B cell (primary cell): ENCODE measurements at regions not wholly inside any gene's neighbourhood (a gene's known extent, or its start where the extent isn't known, plus 50 kb on each side); places are given as distances from the start of the nearest gene placed in this dataset.

Experiments used
- ATAC-seq: fragments of 200-7000 bp; cut with Tn5 transposase; one replicate; pipeline ENCODE4 v1.10.0; 2021; ENCODE audit warnings: low read depth, mild to moderate bottlenecking, moderate number of reproducible peaks, moderate library complexity
- CTCF ChIA-PET: fragments of 350-600 bp; sonication (Branson Sonifier 250); formaldehyde crosslinking; loops from one replicate; lab custom pipeline; 2021; ENCODE audit warnings: antibody characterized with exemption, inconsistent platforms; lab: Charles Lee
- POLR2A ChIA-PET: fragments of 350-600 bp; sonication (Branson Sonifier 250); formaldehyde crosslinking; loops from one replicate; lab custom pipeline; 2021; ENCODE audit warnings: antibody characterized with exemption; lab: Charles Lee
- DNase-seq: peaks from one replicate; pipeline ENCODE4 v3.0.0; 2013
- H2AFZ ChIP-seq: 2 replicates; pipeline ENCODE4 v1.6.1; 2012; ENCODE audit warnings: mild to moderate bottlenecking, low read depth, low read length; ENCODE audit not compliant: insufficient read depth, poor library complexity, severe bottlenecking
- H3K27ac ChIP-seq, 2 donors: 1 replicate in 1 of 2; 2 replicates in 1 of 2; pipeline ENCODE4 v1.5.1; 2012 to 2013; ENCODE audit warnings: low read length in 2 of 2, mild to moderate bottlenecking in 2 of 2, moderate library complexity in 1 of 2
- H3K27me3 ChIP-seq, 4 experiments: fragments of 200-600 bp in 1 of 4; sonication (generic) in 1 of 4; replicated peaks in 1 of 4; 1 replicate in 2 of 4; 2 replicates in 2 of 4; pipeline versions ENCODE4 v1.6.1 to v1.7.0; 2013 to 2016; ENCODE audit warnings: low read length in 3 of 4, mild to moderate bottlenecking in 2 of 4, mixed read lengths in 1 of 4, moderate library complexity in 1 of 4; ENCODE audit not compliant: insufficient read depth in 4 of 4, control insufficient read depth in 3 of 4; ENCODE audit errors: control extremely low read depth in 1 of 4
- H3K36me3 ChIP-seq, 2 experiments: replicated peaks in 1 of 2; 1 replicate in 1 of 2; 2 replicates in 1 of 2; pipeline versions ENCODE4 v1.6.1 to v1.7.1; 2013; ENCODE audit warnings: low read length in 1 of 2; ENCODE audit not compliant: insufficient read depth in 2 of 2, control insufficient read depth in 1 of 2; ENCODE audit errors: control extremely low read depth in 1 of 2, extremely low read depth in 1 of 2
- H3K4me1 ChIP-seq, 2 donors: fragments of 200-600 bp in 1 of 2; sonication (generic) in 1 of 2; 1 replicate in 1 of 2; 2 replicates in 1 of 2; pipeline versions ENCODE4 v1.5.1 to v1.6.1; 2013 to 2017; ENCODE audit warnings: low read length in 2 of 2; ENCODE audit not compliant: control insufficient read depth in 2 of 2, insufficient read depth in 2 of 2
- H3K4me2 ChIP-seq: replicated peaks from 2 replicates; pipeline ENCODE3; 2012; ENCODE audit warnings: mild to moderate bottlenecking, low read depth, low read length; ENCODE audit not compliant: poor library complexity, severe bottlenecking
- H3K4me3 ChIP-seq, 5 experiments: fragments of 200-600 bp in 1 of 5; sonication (generic) in 1 of 5; 1 replicate in 3 of 5; 2 replicates in 2 of 5; pipeline versions ENCODE4 v1.5.1 to v1.7.0; 2011 to 2016; ENCODE audit warnings: low read length in 4 of 5, mild to moderate bottlenecking in 4 of 5, low read depth in 2 of 5, control low read depth in 1 of 5, moderate library complexity in 1 of 5; ENCODE audit not compliant: insufficient read depth in 1 of 5; ENCODE audit errors: control extremely low read depth in 1 of 5, extremely low read depth in 1 of 5
- H3K79me2 ChIP-seq: fragments of 200-600 bp; sonication (generic); one replicate; pipeline ENCODE4 v1.6.0; 2016; ENCODE audit warnings: low read length; ENCODE audit not compliant: control insufficient read depth, insufficient read depth
- H3K9ac ChIP-seq: fragments of 200-600 bp; sonication (generic); 2 replicates; pipeline ENCODE4 v1.6.1; 2017; ENCODE audit warnings: mild to moderate bottlenecking, low read length, moderate library complexity
- H3K9me3 ChIP-seq, 3 donors: one replicate each; pipeline versions ENCODE4 v1.6.1 to v1.7.1; 2013; ENCODE audit warnings: low read length in 2 of 3; ENCODE audit not compliant: control insufficient read depth in 2 of 3, insufficient read depth in 1 of 3; ENCODE audit errors: control extremely low read depth in 1 of 3
- H4K20me1 ChIP-seq: 2 replicates; pipeline ENCODE4 v1.6.0; 2012; ENCODE audit warnings: mild to moderate bottlenecking, low read length; ENCODE audit not compliant: insufficient read depth, control insufficient read depth, poor library complexity, severe bottlenecking
- H3K27ac Mint-ChIP-seq: one replicate; pipeline ENCODE4 v1.8.0; 2021; ENCODE audit warnings: mixed read lengths
- H3K27me3 Mint-ChIP-seq: one replicate; pipeline ENCODE4 v1.8.0; 2021; ENCODE audit warnings: mixed read lengths
- H3K4me1 Mint-ChIP-seq: one replicate; pipeline ENCODE4 v1.8.0; 2021; ENCODE audit warnings: mixed read lengths
- H3K4me3 Mint-ChIP-seq: one replicate; pipeline ENCODE4 v1.8.0; 2021; ENCODE audit warnings: mixed read lengths
- H3K9me3 Mint-ChIP-seq: one replicate; pipeline ENCODE4 v1.8.0; 2022; ENCODE audit warnings: mixed read lengths; ENCODE audit not compliant: insufficient read depth
- EZH2 ChIP-seq: IDR thresholded peaks from 2 replicates; pipeline ENCODE4 v1.6.1; 2012; ENCODE audit warnings: borderline replicate concordance, low read depth, mild to moderate bottlenecking, moderate library complexity, low read length; ENCODE audit not compliant: insufficient read depth, poor library complexity, severe bottlenecking
- WGBS: methylation state at CpG from one replicate; pipeline ENCODE4 v1.1.5; 2013; ENCODE audit warnings: missing lambda C conversion rate; ENCODE audit not compliant: insufficient coverage; 5-methylcytosine and 5-hydroxymethylcytosine counted together
- intact Hi-C: fragments of 100-400 bp; cut with micrococcal nuclease; formaldehyde crosslinking; loops from one replicate; pipeline ENCODE4 v1.10.0; 2022
- TF ChIP-seq, protein P1 (sequence below): fragments of 200-600 bp; IDR thresholded peaks from one replicate; pipeline ENCODE4 v1.8.0; 2022; ENCODE audit warnings: antibody characterized with exemption, mild to moderate bottlenecking

DNA sequence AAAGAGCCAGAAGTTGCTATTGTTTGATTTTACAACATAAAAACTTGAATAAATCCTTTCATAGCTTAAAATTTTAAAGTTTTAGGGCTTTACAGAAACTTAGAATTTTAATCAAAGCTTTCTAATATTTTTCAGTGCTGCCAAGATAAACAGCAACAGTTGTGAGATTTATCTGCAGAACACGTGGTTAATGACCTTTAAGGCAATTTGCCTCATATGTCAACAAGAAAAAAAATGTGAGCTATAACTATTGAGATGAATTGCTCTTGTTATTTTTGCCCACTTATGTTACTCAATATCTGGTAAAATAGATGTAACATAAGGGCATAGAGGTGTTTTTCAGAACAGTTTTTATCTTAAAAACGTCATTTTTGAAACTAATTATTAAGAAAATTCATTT, 96.7 kb upstream of the NECTIN3 start:
- H3K79me2 ChIP-seq, result no peaks in the 10 kb centered on the region
- no peaks in the 10 kb centered on the region for H3K36me3 ChIP-seq
- no peaks in the 10 kb centered on the region for H3K4me1 Mint-ChIP-seq
- no peak overlapping the region for H3K4me2 ChIP-seq
- no peaks in the 10 kb centered on the region for H3K9me3 Mint-ChIP-seq
- H3K27me3 Mint-ChIP-seq, result no peaks in the 10 kb centered on the region
- intact Hi-C loops, result no loop called here
- no peaks in the 10 kb centered on the region for H3K9me3 ChIP-seq
- no peak overlapping the region for H3K4me3 ChIP-seq
- no peak overlapping the region for H3K27ac Mint-ChIP-seq
- WGBS, result no CpG with 5 or more reads among the region's 2 CpGs
- no peaks in the 10 kb centered on the region for H3K27me3 ChIP-seq
- no peaks in the 10 kb centered on the region for H4K20me1 ChIP-seq
- no peak overlapping the region for H3K9ac ChIP-seq
- no peak overlapping the region for H3K27ac ChIP-seq
- H3K4me1 ChIP-seq, result no peaks in the 10 kb centered on the region
- CTCF ChIA-PET, result no interaction called here
- H3K4me3 Mint-ChIP-seq, result no peak overlapping the region
- DNase-seq, result no peak
- H2AFZ ChIP-seq, result no peak overlapping the region
- no peak for TF ChIP-seq EZH2
- POLR2A ChIA-PET, result no interaction called here
- ATAC-seq, result no peak

DNA sequence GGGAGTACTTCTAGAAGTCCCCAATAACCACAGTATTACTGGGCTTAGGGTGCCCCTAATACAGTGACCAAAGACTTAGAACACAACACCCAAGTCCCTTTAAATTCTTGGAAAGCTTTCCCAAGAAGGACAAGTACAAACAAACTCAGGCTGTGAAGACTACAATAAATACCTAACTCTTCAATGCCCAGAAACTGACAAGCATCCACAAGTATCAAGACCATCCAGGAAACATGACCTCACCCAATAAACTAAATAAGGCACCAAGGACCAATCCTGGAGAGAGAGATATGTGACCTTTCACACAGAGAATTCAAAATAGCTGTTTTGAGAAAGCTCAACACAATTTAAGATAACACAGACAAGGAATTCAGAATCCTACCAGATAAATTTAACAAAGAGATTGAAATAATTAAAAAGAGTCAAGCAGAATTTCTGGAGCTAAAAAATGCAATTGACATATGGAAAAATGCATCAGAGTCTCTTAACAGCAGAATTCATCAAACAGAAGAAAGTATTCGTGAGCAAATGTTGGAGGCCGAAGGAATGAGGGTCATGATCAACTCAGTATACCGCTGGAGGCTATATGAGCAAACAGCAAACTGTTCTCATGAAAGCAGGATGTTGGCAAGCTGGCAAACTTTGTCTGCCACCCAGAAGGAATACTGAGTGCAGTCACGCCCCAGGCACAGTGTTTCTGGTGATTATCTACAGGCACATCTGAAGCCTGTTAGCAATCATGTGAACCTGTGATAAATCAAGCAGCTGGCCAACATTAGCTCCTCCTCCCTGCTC, 87.0 kb upstream of the NECTIN3 start:
- Mint-ChIP-seq H3K4me3 (no peak overlapping the region), H3K27ac (no peak overlapping the region), H3K9me3 (no peaks in the 10 kb centered on the region), H3K4me1 (no peaks in the 10 kb centered on the region), H3K27me3 (peaks cover 3% of the 10 kb centered on the region)
- WGBS, result 98% methylated on average over 4 of the region's 4 CpGs
- no peak for DNase-seq
- Histone ChIP-seq H3K27me3 (no peaks in the 10 kb centered on the region), H3K36me3 (no peaks in the 10 kb centered on the region), H3K4me2 (no peak overlapping the region), H3K9ac (no peak overlapping the region), H3K27ac (no peak overlapping the region), H3K79me2 (no peaks in the 10 kb centered on the region), H3K4me1 (no peaks in the 10 kb centered on the region), H4K20me1 (no peaks in the 10 kb centered on the region), H3K4me3 (no peak overlapping the region), H2AFZ (no peak overlapping the region), H3K9me3 (peaks cover 0 to 9% (median 0%) of the 10 kb centered on the region in 3 donors)
- ChIA-PET POLR2A (no interaction called here), CTCF (no interaction called here)
- no peak for ATAC-seq
- intact Hi-C loops, result no loop called here
- TF ChIP-seq EZH2, result no peak
- TF ChIP-seq, protein P1, sequence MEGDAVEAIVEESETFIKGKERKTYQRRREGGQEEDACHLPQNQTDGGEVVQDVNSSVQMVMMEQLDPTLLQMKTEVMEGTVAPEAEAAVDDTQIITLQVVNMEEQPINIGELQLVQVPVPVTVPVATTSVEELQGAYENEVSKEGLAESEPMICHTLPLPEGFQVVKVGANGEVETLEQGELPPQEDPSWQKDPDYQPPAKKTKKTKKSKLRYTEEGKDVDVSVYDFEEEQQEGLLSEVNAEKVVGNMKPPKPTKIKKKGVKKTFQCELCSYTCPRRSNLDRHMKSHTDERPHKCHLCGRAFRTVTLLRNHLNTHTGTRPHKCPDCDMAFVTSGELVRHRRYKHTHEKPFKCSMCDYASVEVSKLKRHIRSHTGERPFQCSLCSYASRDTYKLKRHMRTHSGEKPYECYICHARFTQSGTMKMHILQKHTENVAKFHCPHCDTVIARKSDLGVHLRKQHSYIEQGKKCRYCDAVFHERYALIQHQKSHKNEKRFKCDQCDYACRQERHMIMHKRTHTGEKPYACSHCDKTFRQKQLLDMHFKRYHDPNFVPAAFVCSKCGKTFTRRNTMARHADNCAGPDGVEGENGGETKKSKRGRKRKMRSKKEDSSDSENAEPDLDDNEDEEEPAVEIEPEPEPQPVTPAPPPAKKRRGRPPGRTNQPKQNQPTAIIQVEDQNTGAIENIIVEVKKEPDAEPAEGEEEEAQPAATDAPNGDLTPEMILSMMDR, result no peak
